GM23338 (cell line): ENCODE measurements at regions not wholly inside any gene's neighbourhood (a gene's known extent, or its start where the extent isn't known, plus 50 kb on each side); places are given as distances from the start of the nearest gene placed in this dataset.

Experiments used
- ATAC-seq: fragments of 200-7000 bp; cut with Tn5 transposase; 3 replicates; pipeline ENCODE4 v1.9.1; 2020
- DNase-seq: peaks from one replicate; pipeline ENCODE4 v3.0.0-alpha.2; 2015; ENCODE audit warnings: low spot score
- H2AFZ ChIP-seq: fragments of 200-600 bp; sonication (generic); 2 replicates; pipeline ENCODE4 v1.8.0; 2016; ENCODE audit warnings: antibody characterized with exemption, mild to moderate bottlenecking, moderate library complexity
- H3F3A ChIP-seq: fragments of 200-600 bp; sonication (generic); replicated peaks from 2 replicates; pipeline ENCODE4 v1.8.0; 2017; ENCODE audit warnings: antibody characterized with exemption, mixed run types, low read depth
- H3K27ac ChIP-seq: fragments of 200-600 bp; sonication (generic); 2 replicates; pipeline ENCODE4 v1.6.1; 2016; ENCODE audit warnings: low read depth
- H3K27me3 ChIP-seq: fragments of 200-600 bp; sonication (generic); 2 replicates; pipeline ENCODE4 v1.8.0; 2016; ENCODE audit warnings: mild to moderate bottlenecking, mixed run types, moderate library complexity; ENCODE audit not compliant: insufficient read depth
- H3K36me3 ChIP-seq: fragments of 200-600 bp; sonication (generic); 2 replicates; pipeline ENCODE4 v1.8.0; 2016; ENCODE audit warnings: mild to moderate bottlenecking; ENCODE audit not compliant: insufficient read depth
- H3K4me1 ChIP-seq: fragments of 200-600 bp; sonication (generic); 2 replicates; pipeline ENCODE4 v1.8.0; 2016; ENCODE audit warnings: mild to moderate bottlenecking, moderate library complexity; ENCODE audit not compliant: insufficient read depth
- H3K4me2 ChIP-seq: fragments of 200-600 bp; sonication (generic); 2 replicates; pipeline ENCODE4 v1.7.1; 2017; ENCODE audit warnings: mixed run types
- H3K4me3 ChIP-seq: fragments of 200-600 bp; sonication (generic); 2 replicates; pipeline ENCODE4 v1.6.1; 2016; ENCODE audit warnings: mixed run types
- H3K79me2 ChIP-seq: fragments of 200-600 bp; sonication (generic); replicated peaks from 2 replicates; pipeline ENCODE4 v1.8.0; 2017; ENCODE audit warnings: mild to moderate bottlenecking; ENCODE audit not compliant: insufficient read depth
- H3K9me2 ChIP-seq: fragments of 200-600 bp; sonication (generic); 2 replicates; pipeline ENCODE4 v1.8.0; 2017; ENCODE audit not compliant: insufficient read depth
- H4K20me1 ChIP-seq: fragments of 200-600 bp; sonication (generic); replicated peaks from 2 replicates; pipeline ENCODE4 v1.8.0; 2017; ENCODE audit warnings: mild to moderate bottlenecking; ENCODE audit not compliant: insufficient read depth
- H3K27ac Mint-ChIP-seq: 2 replicates; pipeline ENCODE4 v1.8.0; 2020; ENCODE audit warnings: inconsistent platforms, mild to moderate bottlenecking, moderate library complexity, mixed read lengths
- H3K27me3 Mint-ChIP-seq: 3 replicates; pipeline ENCODE4 v1.8.0; 2022; ENCODE audit warnings: low read depth, mild to moderate bottlenecking, moderate library complexity, mixed read lengths, inconsistent platforms; ENCODE audit not compliant: insufficient read depth, poor library complexity
- H3K36me3 Mint-ChIP-seq: 3 replicates; pipeline ENCODE4 v1.8.0; 2021; ENCODE audit warnings: low read depth, mild to moderate bottlenecking, inconsistent platforms, moderate library complexity, mixed read lengths
- H3K4me1 Mint-ChIP-seq: 3 replicates; pipeline ENCODE4 v1.8.0; 2020; ENCODE audit warnings: mild to moderate bottlenecking, inconsistent platforms, mixed read lengths
- H3K4me3 Mint-ChIP-seq: 3 replicates; pipeline ENCODE4 v1.8.0; 2021; ENCODE audit warnings: moderate library complexity, mild to moderate bottlenecking, inconsistent platforms, mixed read lengths
- H3K9me3 Mint-ChIP-seq: 3 replicates; pipeline ENCODE4 v1.8.0; 2020; ENCODE audit warnings: moderate library complexity, mild to moderate bottlenecking, inconsistent platforms, mixed read lengths
- CTCF ChIP-seq, 2 experiments: fragments of 200-600 bp in 1 of 2; sonication (generic) in 1 of 2; conservative IDR thresholded peaks; 2 replicates each; pipeline versions ENCODE4 v1.5.1 to v1.6.1; 2016 to 2017; ENCODE audit warnings: antibody characterized with exemption in 2 of 2, low read depth in 2 of 2, mild to moderate bottlenecking in 2 of 2, moderate library complexity in 1 of 2
- ETS1 ChIP-seq: IDR thresholded peaks from 2 replicates; pipeline ENCODE4 v1.6.1; 2016; ENCODE audit warnings: antibody characterized with exemption
- EZH2 ChIP-seq: fragments of 200-600 bp; sonication (generic); IDR thresholded peaks from one replicate; pipeline ENCODE4 v1.8.0; 2017; ENCODE audit warnings: antibody characterized with exemption, mild to moderate bottlenecking, low read depth; ENCODE audit not compliant: unreplicated experiment
- NANOG ChIP-seq: IDR thresholded peaks from 2 replicates; pipeline ENCODE4 v1.6.1; 2016; ENCODE audit warnings: antibody characterized with exemption, borderline replicate concordance
- ZNF462 ChIP-seq: fragments of 250-450 bp; sonication (Bioruptor Pico); IDR thresholded peaks from 2 replicates; pipeline ENCODE4 v1.5.0; 2020; ENCODE audit warnings: mild to moderate bottlenecking, moderate library complexity

DNA sequence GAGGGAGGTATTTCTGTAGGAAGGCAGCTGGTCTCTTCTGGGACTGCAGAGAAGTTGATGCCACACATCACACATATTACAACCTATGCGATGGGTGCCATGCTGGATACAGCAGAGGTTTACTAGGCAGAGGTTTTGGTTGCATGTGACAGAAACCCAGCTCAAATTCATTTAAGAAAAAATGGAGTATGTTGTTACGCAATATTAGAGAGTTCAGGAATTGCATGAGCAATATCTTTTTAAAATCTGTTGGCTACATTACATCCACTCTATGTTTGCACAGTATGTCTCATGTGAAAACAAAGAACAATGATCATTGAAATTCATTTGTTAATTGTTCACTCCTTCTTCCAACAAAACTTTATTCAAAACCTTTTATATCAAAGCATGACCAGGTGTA is 425.2 kb downstream of the RWDD3 start (continued):
- no peak for TF ChIP-seq ZNF462 (CRISPR knock-in tag)

DNA sequence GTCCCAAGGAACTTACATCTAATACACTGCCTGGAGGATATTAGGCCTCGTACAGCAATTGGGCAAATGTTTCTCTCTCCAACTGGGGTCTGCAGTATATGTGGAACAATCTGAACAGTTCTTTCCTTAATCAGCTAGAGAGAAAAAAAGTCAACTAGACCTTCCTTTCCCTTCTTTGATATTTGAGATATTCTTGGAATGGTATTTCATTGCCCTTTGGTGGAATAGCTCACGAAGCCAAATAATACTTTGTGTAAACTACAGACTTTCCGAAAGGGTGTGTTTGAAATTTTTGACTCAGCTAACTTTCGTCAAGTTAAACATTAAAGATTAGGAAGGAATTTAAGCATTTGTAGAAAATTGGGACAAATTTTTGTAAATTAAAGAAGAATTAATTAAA is 425.6 kb downstream of the RWDD3 start:
- Histone ChIP-seq H3K9me2 (peaks cover 4% of the 10 kb centered on the region; the same call in 1 of the 2 replicates), H4K20me1 (no peaks in the 10 kb centered on the region), H3K79me2 (no peaks in the 10 kb centered on the region), H3K27me3 (no peaks in the 10 kb centered on the region), H3K4me2 (no peak overlapping the region), H3F3A (no peaks in the 10 kb centered on the region), H3K4me1 (no peaks in the 10 kb centered on the region), H2AFZ (no peak overlapping the region), H3K27ac (no peak overlapping the region), H3K4me3 (no peak overlapping the region), H3K36me3 (peaks cover 5% of the 10 kb centered on the region; the same call in 1 of the 2 replicates)
- Mint-ChIP-seq H3K4me1 (peaks cover 5% of the 10 kb centered on the region; the same call in 2 of the 3 replicates), H3K9me3 (peaks cover 14% of the 10 kb centered on the region; the same call in 2 of the 3 replicates), H3K27me3 (peaks cover 3% of the 10 kb centered on the region), H3K27ac (no peak overlapping the region), H3K4me3 (no peak overlapping the region), H3K36me3 (peaks cover 5% of the 10 kb centered on the region; the same call in 1 of the 3 replicates)
- ATAC-seq: no peak
- no peak for DNase-seq
- TF ChIP-seq NANOG (no peak), ZNF462 (CRISPR knock-in tag) (no peak), ETS1 (no peak), EZH2 (no peak), CTCF (conservative IDR thresholded peaks at IDR 0.05; ENCODE audit: low read depth in 2 of 2) (no peak)
